ENCODE measurements at regions not wholly inside any gene's neighbourhood (a gene's known extent, or its start where the extent isn't known, plus 50 kb on each side); places are given as distances from the start of the nearest gene placed in this dataset.

DNA sequence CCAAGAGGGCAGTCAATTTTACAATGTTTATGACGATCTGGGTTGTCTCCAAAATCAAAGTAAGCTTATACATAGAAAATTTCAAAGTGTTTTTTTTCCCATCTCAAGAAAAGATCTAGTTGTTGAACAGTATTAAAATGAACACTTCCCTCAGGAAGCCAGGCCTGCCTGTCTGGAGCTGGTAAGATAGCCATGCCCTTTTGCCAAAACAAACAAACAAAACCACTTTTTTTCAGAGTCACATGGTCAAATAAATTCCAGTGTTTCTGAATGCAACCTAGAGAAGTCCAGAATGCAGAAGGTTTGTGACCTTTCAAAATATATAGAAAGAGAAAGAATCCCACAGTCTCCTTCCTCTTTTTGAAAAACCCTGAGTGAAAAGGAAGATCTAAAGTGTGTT lies 178.6 kb upstream of the TSPY4 start:
- TF ChIP-seq, protein P1, sequence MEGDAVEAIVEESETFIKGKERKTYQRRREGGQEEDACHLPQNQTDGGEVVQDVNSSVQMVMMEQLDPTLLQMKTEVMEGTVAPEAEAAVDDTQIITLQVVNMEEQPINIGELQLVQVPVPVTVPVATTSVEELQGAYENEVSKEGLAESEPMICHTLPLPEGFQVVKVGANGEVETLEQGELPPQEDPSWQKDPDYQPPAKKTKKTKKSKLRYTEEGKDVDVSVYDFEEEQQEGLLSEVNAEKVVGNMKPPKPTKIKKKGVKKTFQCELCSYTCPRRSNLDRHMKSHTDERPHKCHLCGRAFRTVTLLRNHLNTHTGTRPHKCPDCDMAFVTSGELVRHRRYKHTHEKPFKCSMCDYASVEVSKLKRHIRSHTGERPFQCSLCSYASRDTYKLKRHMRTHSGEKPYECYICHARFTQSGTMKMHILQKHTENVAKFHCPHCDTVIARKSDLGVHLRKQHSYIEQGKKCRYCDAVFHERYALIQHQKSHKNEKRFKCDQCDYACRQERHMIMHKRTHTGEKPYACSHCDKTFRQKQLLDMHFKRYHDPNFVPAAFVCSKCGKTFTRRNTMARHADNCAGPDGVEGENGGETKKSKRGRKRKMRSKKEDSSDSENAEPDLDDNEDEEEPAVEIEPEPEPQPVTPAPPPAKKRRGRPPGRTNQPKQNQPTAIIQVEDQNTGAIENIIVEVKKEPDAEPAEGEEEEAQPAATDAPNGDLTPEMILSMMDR (IDR thresholded peaks at IDR 0.05), result no peak
- no peak for TF ChIP-seq POLR2A (IDR thresholded peaks at IDR 0.05)
